Tibial artery (tissue), 4 donors: ENCODE measurements at regions not wholly inside any gene's neighbourhood (a gene's known extent, or its start where the extent isn't known, plus 50 kb on each side); places are given as distances from the start of the nearest gene placed in this dataset.

Experiments
- DNase-seq, 2 donors: peaks; one replicate each; pipeline ENCODE4 v3.0.0-alpha.2; 2019
- H3K27ac ChIP-seq, 2 donors: fragments of 200-600 bp; sonication (generic) in 1 of 2; 1 replicate in 1 of 2; 2 replicates in 1 of 2; pipeline ENCODE4 v1.5.1; 2018 to 2019; ENCODE audit warnings: mild to moderate bottlenecking in 1 of 2
- H3K27me3 ChIP-seq, 2 donors: fragments of 200-600 bp; sonication (generic) in 1 of 2; one replicate each; pipeline versions ENCODE4 v1.5.1 to v1.6.0; 2016 to 2019
- H3K36me3 ChIP-seq, 3 donors: fragments of 200-600 bp; sonication (generic) in 2 of 3; one replicate each; pipeline ENCODE4 v1.5.1; 2016 to 2019; ENCODE audit warnings: mild to moderate bottlenecking in 2 of 3
- H3K4me1 ChIP-seq, 4 donors: fragments of 200-600 bp; sonication (generic) in 2 of 4; 1 replicate in 3 of 4; 2 replicates in 1 of 4; pipeline ENCODE4 v1.5.1; 2016 to 2019
- H3K4me3 ChIP-seq, 2 donors: fragments of 200-600 bp; sonication (generic) in 1 of 2; 1 replicate in 1 of 2; 2 replicates in 1 of 2; pipeline ENCODE4 v1.5.1; 2018 to 2019; ENCODE audit warnings: mild to moderate bottlenecking in 2 of 2
- H3K9me3 ChIP-seq, 3 donors: fragments of 200-600 bp; sonication (generic) in 1 of 3; one replicate each; pipeline ENCODE4 v1.5.1; 2016 to 2019
- CTCF ChIP-seq, 2 experiments: fragments of 200-600 bp in 1 of 2; fragments of 450-650 bp in 1 of 2; IDR thresholded peaks; one replicate each; pipeline ENCODE4 v1.5.1; 2017 to 2019; ENCODE audit warnings: antibody characterized with exemption in 2 of 2, mild to moderate bottlenecking in 1 of 2, moderate library complexity in 1 of 2
- intact Hi-C: fragments of 100-400 bp; cut with DNase I; formaldehyde crosslinking; loops from one replicate; pipeline ENCODE4 v1.15.0; 2023; ENCODE audit warnings: low total_unique reads

- Histone ChIP-seq H3K4me3 (no peak overlapping the region), H3K27ac (no peak overlapping the region), H3K36me3 (no peaks in the 10 kb centered on the region), H3K9me3 (no peaks in the 10 kb centered on the region), H3K27me3 (no peaks in the 10 kb centered on the region), H3K4me1 (no peaks in the 10 kb centered on the region)
- intact Hi-C loops, result no loop called here
- DNase-seq, result no peak
- TF ChIP-seq CTCF (IDR thresholded peaks at IDR 0.05), result no peak
These were observed 488.8 kb upstream of the MKI67 start for GRCh38 chr10:128614802-128615553.

GRCh38 chr10:128617532-128617931 lies 491.3 kb upstream of the MKI67 start:
- intact Hi-C loops, result no loop called here
- Histone ChIP-seq H3K4me1 (no peaks in the 10 kb centered on the region), H3K9me3 (no peaks in the 10 kb centered on the region), H3K4me3 (no peak overlapping the region), H3K36me3 (no peaks in the 10 kb centered on the region), H3K27me3 (no peaks in the 10 kb centered on the region), H3K27ac (no peak overlapping the region)
- DNase-seq, result no peak
- no peak for TF ChIP-seq CTCF (IDR thresholded peaks at IDR 0.05)

- no peak overlapping the region for H3K27ac ChIP-seq
- intact Hi-C loops, result no loop called here
These were observed 496.5 kb upstream of the MKI67 start for GRCh38 chr10:128622706-128623105.

GRCh38 chr10:128623776-128624175 lies 497.6 kb upstream of the MKI67 start:
- no peak for TF ChIP-seq CTCF (IDR thresholded peaks at IDR 0.05)
- H3K36me3 ChIP-seq, result no peaks in the 10 kb centered on the region
- H3K9me3 ChIP-seq, result no peaks in the 10 kb centered on the region
- intact Hi-C loops, result no loop called here
- H3K4me1 ChIP-seq, result no peaks in the 10 kb centered on the region
- no peak overlapping the region for H3K4me3 ChIP-seq
- H3K27me3 ChIP-seq, result no peaks in the 10 kb centered on the region
- no peak overlapping the region for H3K27ac ChIP-seq
- DNase-seq, result no peak

More at GRCh38 chr10:128622706-128623105, 496.5 kb upstream of the MKI67 start:
- no peaks in the 10 kb centered on the region for H3K9me3 ChIP-seq
- H3K4me1 ChIP-seq, result no peaks in the 10 kb centered on the region
- no peaks in the 10 kb centered on the region for H3K36me3 ChIP-seq
- no peak overlapping the region for H3K4me3 ChIP-seq
- no peak for DNase-seq
- no peak for TF ChIP-seq CTCF (IDR thresholded peaks at IDR 0.05)
- H3K27me3 ChIP-seq, result no peaks in the 10 kb centered on the region

- Histone ChIP-seq H3K36me3 (no peaks in the 10 kb centered on the region), H3K27me3 (no peaks in the 10 kb centered on the region), H3K4me1 (no peaks in the 10 kb centered on the region), H3K27ac (no peak overlapping the region), H3K9me3 (no peaks in the 10 kb centered on the region), H3K4me3 (no peak overlapping the region)
- intact Hi-C loops, result no loop called here
- no peak for TF ChIP-seq CTCF (IDR thresholded peaks at IDR 0.05)
- no peak for DNase-seq
These were observed 498.7 kb upstream of the MKI67 start for GRCh38 chr10:128624656-128625530.
